HCT116 (cell line): ENCODE measurements at regions not wholly inside any gene's neighbourhood (a gene's known extent, or its start where the extent isn't known, plus 50 kb on each side); places are given as distances from the start of the nearest gene placed in this dataset.

Experiments used
- ATAC-seq: fragments of 200-7000 bp; cut with Tn5 transposase; 2 replicates; pipeline ENCODE4 v1.9.1; 2020; ENCODE audit warnings: mild to moderate bottlenecking, moderate library complexity
- BruUV-seq: library from RNA; stranded (reverse); fragments of 400-500 nt; replicated peaks from 2 replicates; lab custom pipeline; 2021; lab: Mats Ljungman, UMichigan
- CTCF ChIA-PET: fragments of 300-600 bp; sonication (Branson Sonifier 250); formaldehyde crosslinking; loops from one replicate; lab custom pipeline; 2021; ENCODE audit warnings: antibody characterized with exemption; lab: Charles Lee
- POLR2A ChIA-PET: fragments of 300-600, 350-600 bp; sonication (Branson Sonifier 250); formaldehyde crosslinking; loops from one replicate; lab custom pipeline; 2021; ENCODE audit warnings: antibody characterized with exemption; lab: Charles Lee
- RAD21 ChIA-PET, 2 experiments: fragments of 300-600 bp; sonication (Branson Sonifier 250); formaldehyde crosslinking; loops; one replicate each; lab custom pipeline; 2023; ENCODE audit warnings: low total read pairs in 2 of 2; ENCODE audit not compliant: uncharacterized antibody in 2 of 2, unreplicated experiment in 2 of 2, low non-redundant PET in 1 of 2; lab: Charles Lee
- DNase-seq: peaks from one replicate; pipeline ENCODE4 v3.0.0-alpha.2; 2010; ENCODE audit warnings: low read depth, low spot score
- H2AFZ ChIP-seq: fragments of 200-600 bp; shearing (Covaris generic), sonication (generic); 2 replicates; pipeline ENCODE4 v1.6.1; 2017; ENCODE audit warnings: low read depth, mixed run types, mixed read lengths, antibody characterized with exemption, low read length; ENCODE audit not compliant: poor library complexity, severe bottlenecking
- H3K27ac ChIP-seq: 2 replicates; pipeline ENCODE4 v1.5.1; 2012; ENCODE audit warnings: low read depth, low read length
- H3K27me3 ChIP-seq: fragments of 200-600 bp; sonication (generic); 2 replicates; pipeline ENCODE4 v1.6.1; 2016; ENCODE audit warnings: mixed run types, low read length, mixed read lengths; ENCODE audit not compliant: insufficient read depth
- H3K36me3 ChIP-seq, 2 experiments: fragments of 200-500 bp in 1 of 2; fragments of 200-600 bp in 1 of 2; sonication (Bioruptor generic) in 1 of 2; sonication (generic) in 1 of 2; 2 replicates each; pipeline versions ENCODE4 v1.5.1 to v1.6.1; 2014 to 2016; ENCODE audit warnings: low read length in 2 of 2, inconsistent platforms in 1 of 2, mixed read lengths in 1 of 2, mixed run types in 1 of 2; ENCODE audit not compliant: insufficient read depth in 2 of 2, control insufficient read depth in 1 of 2
- H3K4me1 ChIP-seq, 2 experiments: fragments of 200-600 bp in 1 of 2; sonication (generic) in 1 of 2; 2 replicates each; pipeline versions ENCODE4 v1.5.1 to v1.6.1; 2012 to 2017; ENCODE audit warnings: low read length in 2 of 2, inconsistent platforms in 1 of 2, mild to moderate bottlenecking in 1 of 2, mixed read lengths in 1 of 2, mixed run types in 1 of 2, moderate library complexity in 1 of 2; ENCODE audit not compliant: insufficient read depth in 2 of 2, control insufficient read depth in 1 of 2
- H3K4me2 ChIP-seq: fragments of 200-600 bp; sonication (generic); 2 replicates; pipeline ENCODE4 v1.6.1; 2017; ENCODE audit warnings: mixed run types, low read length, mixed read lengths
- H3K4me3 ChIP-seq, 2 experiments: fragments of 200-600 bp in 1 of 2; sonication (generic) in 1 of 2; replicated peaks in 1 of 2; 2 replicates each; pipeline ENCODE4 v1.5.1; 2011 to 2016; ENCODE audit warnings: low read length in 2 of 2, control low read depth in 1 of 2, low read depth in 1 of 2, mild to moderate bottlenecking in 1 of 2, mixed read lengths in 1 of 2, mixed run types in 1 of 2
- H3K79me2 ChIP-seq: fragments of 200-600 bp; sonication (generic); 2 replicates; pipeline ENCODE4 v1.6.1; 2017; ENCODE audit warnings: mild to moderate bottlenecking, mixed run types, low read length, moderate library complexity, mixed read lengths; ENCODE audit not compliant: insufficient read depth
- H3K9ac ChIP-seq: fragments of 200-600 bp; sonication (generic); 2 replicates; pipeline ENCODE4 v1.6.1; 2016; ENCODE audit warnings: low read length, mixed read lengths
- H3K9me2 ChIP-seq: fragments of 200-600 bp; sonication (generic), shearing (Covaris generic); 2 replicates; pipeline ENCODE4 v1.6.1; 2017; ENCODE audit warnings: mixed run types, mild to moderate bottlenecking, moderate library complexity; ENCODE audit not compliant: insufficient read depth
- H3K9me3 ChIP-seq, 2 experiments: fragments of 200-500 bp in 1 of 2; fragments of 200-600 bp in 1 of 2; sonication (Bioruptor generic) in 1 of 2; sonication (generic) in 1 of 2; 2 replicates each; pipeline ENCODE4 v1.6.1; 2014 to 2017; ENCODE audit warnings: low read length in 2 of 2, mixed read lengths in 2 of 2, inconsistent platforms in 1 of 2, low read depth in 1 of 2, mild to moderate bottlenecking in 1 of 2, mixed run types in 1 of 2, moderate library complexity in 1 of 2; ENCODE audit not compliant: control insufficient read depth in 1 of 2, insufficient read depth in 1 of 2
- H4K20me1 ChIP-seq: fragments of 200-600 bp; sonication (generic), shearing (Covaris generic); 2 replicates; pipeline ENCODE4 v1.6.1; 2017; ENCODE audit warnings: mixed run types, mild to moderate bottlenecking, moderate library complexity; ENCODE audit not compliant: insufficient read depth
- ATF3 ChIP-seq: IDR thresholded peaks from 2 replicates; pipeline ENCODE4 v1.6.1; 2012
- CBX3 ChIP-seq: IDR thresholded peaks from 2 replicates; pipeline ENCODE4 v1.6.1; 2012; ENCODE audit warnings: low read depth
- CEBPB ChIP-seq: IDR thresholded peaks from 2 replicates; pipeline ENCODE4 v1.6.1; 2012; ENCODE audit warnings: low read depth
- CTCF ChIP-seq, 3 experiments: fragments of 200-600 bp in 1 of 3; sonication (generic) in 1 of 3; IDR thresholded peaks in 2 of 3; conservative IDR thresholded peaks in 1 of 3; 2 replicates each; pipeline ENCODE4 v1.5.1; 2012 to 2017; ENCODE audit warnings: low read depth in 2 of 3, low read length in 2 of 3, antibody characterized with exemption in 1 of 3, borderline replicate concordance in 1 of 3, control low read depth in 1 of 3, mild to moderate bottlenecking in 1 of 3, mixed read lengths in 1 of 3, mixed run types in 1 of 3, moderate library complexity in 1 of 3; ENCODE audit not compliant: insufficient read depth in 1 of 3
- EGR1 ChIP-seq: IDR thresholded peaks from 2 replicates; pipeline ENCODE4 v1.6.1; 2012; ENCODE audit warnings: low read depth
- ELF1 ChIP-seq: IDR thresholded peaks from 2 replicates; pipeline ENCODE4 v1.6.1; 2012; ENCODE audit warnings: low read depth, borderline replicate concordance
- EZH2 ChIP-seq: fragments of 200-600 bp; sonication (generic); IDR thresholded peaks from 2 replicates; pipeline ENCODE4 v1.6.1; 2017; ENCODE audit warnings: antibody characterized with exemption, mixed run types
- EZH2phosphoT487 ChIP-seq: fragments of 200-600 bp; IDR thresholded peaks from 2 replicates; pipeline ENCODE4 v1.6.1; 2018; ENCODE audit warnings: antibody characterized with exemption, borderline replicate concordance
- FOSL1 ChIP-seq: IDR thresholded peaks from 2 replicates; pipeline ENCODE4 v1.6.1; 2012; ENCODE audit warnings: low read depth
- JUND ChIP-seq: IDR thresholded peaks from 2 replicates; pipeline ENCODE4 v1.6.1; 2012
- POLR2A ChIP-seq: IDR thresholded peaks from 2 replicates; pipeline ENCODE4 v1.7.0; 2011; ENCODE audit warnings: borderline replicate concordance; ENCODE audit not compliant: insufficient read depth, insufficient read length; ENCODE audit errors: extremely low read depth
- POLR2AphosphoS5 ChIP-seq: IDR thresholded peaks from 2 replicates; pipeline ENCODE4 v1.6.1; 2011; ENCODE audit warnings: mild to moderate bottlenecking, low read depth, low read length, moderate library complexity
- RAD21 ChIP-seq: IDR thresholded peaks from 2 replicates; pipeline ENCODE4 v1.6.1; 2012; ENCODE audit warnings: low read depth, mild to moderate bottlenecking
- SP1 ChIP-seq: IDR thresholded peaks from 2 replicates; pipeline ENCODE4 v1.6.1; 2012; ENCODE audit warnings: low read depth
- SRF ChIP-seq: IDR thresholded peaks from 2 replicates; pipeline ENCODE4 v1.6.1; 2012; ENCODE audit warnings: low read depth
- YY1 ChIP-seq: IDR thresholded peaks from 2 replicates; pipeline ENCODE4 v1.6.1; 2011; ENCODE audit warnings: low read length, low read depth, moderate library complexity, mild to moderate bottlenecking; ENCODE audit not compliant: insufficient replicate concordance; ENCODE audit errors: extremely low read depth
- ZBTB33 ChIP-seq: IDR thresholded peaks from 2 replicates; pipeline ENCODE4 v1.6.1; 2011; ENCODE audit warnings: mild to moderate bottlenecking, low read length, moderate library complexity; ENCODE audit not compliant: insufficient replicate concordance; ENCODE audit errors: extremely low read depth
- ZFX ChIP-seq: fragments of 450-650 bp; IDR thresholded peaks from 2 replicates; pipeline ENCODE4 v1.6.1; 2017
- ZNF274 ChIP-seq: fragments of 200-500 bp; sonication (Bioruptor generic); IDR thresholded peaks from 2 replicates; pipeline ENCODE4 v1.6.1; 2014; ENCODE audit warnings: mild to moderate bottlenecking, low read depth, low read length, inconsistent platforms
- intact Hi-C: fragments of 100-400 bp; cut with micrococcal nuclease; formaldehyde crosslinking; loops from 2 replicates; pipeline ENCODE4 v1.10.0; 2022

- TF ChIP-seq ZBTB33 (no peak), RAD21 (no peak), YY1 (no peak), POLR2AphosphoS5 (no peak), EZH2 (no peak)
Observed at GRCh38 chr13:38264363-38265131, 85.1 kb upstream of the UFM1 start (continued).

- intact Hi-C loops: no loop called here
- Histone ChIP-seq H3K36me3 (no peaks in the 10 kb centered on the region), H3K4me2 (no peak overlapping the region), H3K4me1 (no peaks in the 10 kb centered on the region), H3K9ac (no peak overlapping the region), H3K9me2 (no peaks in the 10 kb centered on the region), H3K4me3 (no peak overlapping the region), H3K9me3 (peaks cover 0 to 3% of the 10 kb centered on the region in 2 experiments; a peak in 2 of 4 replicates), H4K20me1 (no peaks in the 10 kb centered on the region), H3K27ac (no peak overlapping the region), H3K27me3 (no peaks in the 10 kb centered on the region), H2AFZ (no peak overlapping the region), H3K79me2 (no peaks in the 10 kb centered on the region)
- ChIA-PET CTCF (no interaction called here), RAD21 (no interaction called here), POLR2A (no interaction called here)
- ATAC-seq: no peak
- BruUV-seq: no TSS peak
- TF ChIP-seq FOSL1 (no peak), ATF3 (no peak), EZH2 (no peak), SP1 (no peak), ZFX (no peak), CEBPB (no peak), JUND (no peak), POLR2A (no peak), EGR1 (no peak), ZNF274 (no peak), CTCF (IDR thresholded peaks at IDR 0.05 in 2 of 3, conservative IDR thresholded peaks at IDR 0.05 in 1 of 3; ENCODE audit: borderline replicate concordance in 1 of 3, insufficient read depth in 1 of 3, low read depth in 2 of 3, low read length in 2 of 3) (no peak), SRF (no peak), CBX3 (no peak), ELF1 (no peak), EZH2phosphoT487 (no peak), POLR2AphosphoS5 (no peak)
- no peak for DNase-seq
Observed at GRCh38 chr13:38262211-38262610, 87.4 kb upstream of the UFM1 start.
